HG02981 (cell line): ENCODE measurements at regions not wholly inside any gene's neighbourhood (a gene's known extent, or its start where the extent isn't known, plus 50 kb on each side); places are given as distances from the start of the nearest gene placed in this dataset.

ENCODE experiments used
- ATAC-seq: cut with Tn5 transposase; IDR thresholded peaks from one replicate; pipeline ENCODE4 v1.9.1; 2021; ENCODE audit warnings: mild to moderate bottlenecking, moderate library complexity; ENCODE audit not compliant: unreplicated experiment

GRCh38 chr13:99717959-99718674, 216.8 kb downstream of the TM9SF2 start:
- ATAC-seq = no peak

- no peak for ATAC-seq
Observed at GRCh38 chr13:99709134-99709533, 207.9 kb downstream of the TM9SF2 start.

GRCh38 chr13:99704390-99704789, 203.1 kb downstream of the TM9SF2 start:
- no peak for ATAC-seq

GRCh38 chr13:99703908-99704307, 202.6 kb downstream of the TM9SF2 start:
- ATAC-seq = no peak

GRCh38 chr13:99702687-99703319, 201.5 kb downstream of the TM9SF2 start:
- no peak for ATAC-seq

GRCh38 chr13:99700468-99700867, 199.2 kb downstream of the TM9SF2 start:
- ATAC-seq = no peak

- no peak for ATAC-seq
Observed at GRCh38 chr13:99698816-99699099, 197.5 kb downstream of the TM9SF2 start.

- ATAC-seq = no peak
Observed at GRCh38 chr13:99698010-99698815, 196.9 kb downstream of the TM9SF2 start.

GRCh38 chr13:99695857-99696256, 194.6 kb downstream of the TM9SF2 start:
- no peak for ATAC-seq

- no peak for ATAC-seq
Observed at GRCh38 chr13:99693852-99694611, 192.8 kb downstream of the TM9SF2 start.

GRCh38 chr13:99693351-99693750, 192.1 kb downstream of the TM9SF2 start:
- no peak for ATAC-seq

- no peak for ATAC-seq
Observed at GRCh38 chr13:99692854-99693253, 191.6 kb downstream of the TM9SF2 start.

GRCh38 chr13:99691552-99691951, 190.3 kb downstream of the TM9SF2 start:
- no peak for ATAC-seq

GRCh38 chr13:99690426-99691174, 189.3 kb downstream of the TM9SF2 start:
- ATAC-seq = no peak

GRCh38 chr13:99689955-99690354, 188.7 kb downstream of the TM9SF2 start:
- no peak for ATAC-seq

- no peak for ATAC-seq
Observed at GRCh38 chr13:99688776-99689175, 187.5 kb downstream of the TM9SF2 start.

- ATAC-seq = no peak
Observed at GRCh38 chr13:99687723-99688397, 186.6 kb downstream of the TM9SF2 start.

- no peak for ATAC-seq
Observed at GRCh38 chr13:99686944-99687411, 185.7 kb downstream of the TM9SF2 start.

GRCh38 chr13:99686157-99686572, 184.9 kb downstream of the TM9SF2 start:
- no peak for ATAC-seq

- no peak for ATAC-seq
Observed at GRCh38 chr13:99681695-99682094, 180.4 kb downstream of the TM9SF2 start.
